GM12892 (cell line): ENCODE measurements at regions not wholly inside any gene's neighbourhood (a gene's known extent, or its start where the extent isn't known, plus 50 kb on each side); places are given as distances from the start of the nearest gene placed in this dataset.

Experiments used
- POLR2A ChIP-seq: IDR thresholded peaks from 2 replicates; pipeline ENCODE4 v1.6.1; 2011; ENCODE audit warnings: low read depth, low read length, control low read depth
- TAF1 ChIP-seq: IDR thresholded peaks from 2 replicates; pipeline ENCODE4 v1.6.1; 2011; ENCODE audit warnings: low read depth, mild to moderate bottlenecking, control low read depth, low read length, borderline replicate concordance

- no peak for TF ChIP-seq POLR2A
- no peak for TF ChIP-seq TAF1
These were observed 299.1 kb upstream of the DUSP10 start for GRCh38 chr1:222040955-222041354.
